Loucy (cell line): ENCODE measurements at regions not wholly inside any gene's neighbourhood (a gene's known extent, or its start where the extent isn't known, plus 50 kb on each side); places are given as distances from the start of the nearest gene placed in this dataset.

Experiments used
- EZH2phosphoT487 ChIP-seq: fragments of 200-600 bp; IDR thresholded peaks from 2 replicates; pipeline ENCODE4 v1.6.1; 2018; ENCODE audit warnings: antibody characterized with exemption, mild to moderate bottlenecking, moderate library complexity, borderline replicate concordance
- TF ChIP-seq, protein P1 (sequence below): fragments of 200-600 bp; sonication (generic); conservative IDR thresholded peaks from 2 replicates; pipeline ENCODE4 v1.5.1; 2014; ENCODE audit warnings: mild to moderate bottlenecking, antibody characterized with exemption, low read length

DNA sequence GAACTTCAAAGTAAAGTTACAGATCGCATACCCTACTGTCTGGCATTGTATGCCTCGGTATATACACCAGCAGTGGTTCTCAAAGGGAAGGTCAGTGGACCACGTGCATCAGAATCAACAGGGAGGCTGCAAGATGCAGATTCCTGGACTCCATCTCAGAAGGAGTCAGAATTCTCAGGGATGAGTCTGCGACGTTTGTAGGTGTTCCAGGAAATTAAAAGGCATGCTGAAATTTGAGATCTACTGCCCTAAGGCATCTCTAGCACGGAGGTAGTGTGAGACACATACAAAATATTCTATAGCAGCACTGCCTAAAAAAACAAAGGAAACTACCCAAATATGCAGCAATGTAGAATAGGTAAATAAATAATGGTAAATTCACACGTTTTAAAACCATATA lies 136.8 kb upstream of the BNIP2 start:
- TF ChIP-seq, protein P1, sequence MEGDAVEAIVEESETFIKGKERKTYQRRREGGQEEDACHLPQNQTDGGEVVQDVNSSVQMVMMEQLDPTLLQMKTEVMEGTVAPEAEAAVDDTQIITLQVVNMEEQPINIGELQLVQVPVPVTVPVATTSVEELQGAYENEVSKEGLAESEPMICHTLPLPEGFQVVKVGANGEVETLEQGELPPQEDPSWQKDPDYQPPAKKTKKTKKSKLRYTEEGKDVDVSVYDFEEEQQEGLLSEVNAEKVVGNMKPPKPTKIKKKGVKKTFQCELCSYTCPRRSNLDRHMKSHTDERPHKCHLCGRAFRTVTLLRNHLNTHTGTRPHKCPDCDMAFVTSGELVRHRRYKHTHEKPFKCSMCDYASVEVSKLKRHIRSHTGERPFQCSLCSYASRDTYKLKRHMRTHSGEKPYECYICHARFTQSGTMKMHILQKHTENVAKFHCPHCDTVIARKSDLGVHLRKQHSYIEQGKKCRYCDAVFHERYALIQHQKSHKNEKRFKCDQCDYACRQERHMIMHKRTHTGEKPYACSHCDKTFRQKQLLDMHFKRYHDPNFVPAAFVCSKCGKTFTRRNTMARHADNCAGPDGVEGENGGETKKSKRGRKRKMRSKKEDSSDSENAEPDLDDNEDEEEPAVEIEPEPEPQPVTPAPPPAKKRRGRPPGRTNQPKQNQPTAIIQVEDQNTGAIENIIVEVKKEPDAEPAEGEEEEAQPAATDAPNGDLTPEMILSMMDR = no peak
- no peak for TF ChIP-seq EZH2phosphoT487
